Mucosa of rectum (tissue), 2 donors: ENCODE measurements at regions not wholly inside any gene's neighbourhood (a gene's known extent, or its start where the extent isn't known, plus 50 kb on each side); places are given as distances from the start of the nearest gene placed in this dataset.

Experiments used
- H3K27ac ChIP-seq, 2 donors: one replicate each; pipeline ENCODE4 v1.7.0; 2013; ENCODE audit warnings: inconsistent platforms in 2 of 2, low read depth in 2 of 2, low read length in 2 of 2
- H3K27me3 ChIP-seq, 2 donors: one replicate each; pipeline ENCODE4 v1.7.0; 2013; ENCODE audit warnings: low read length in 2 of 2; ENCODE audit not compliant: control insufficient read depth in 2 of 2, insufficient read depth in 2 of 2
- H3K36me3 ChIP-seq, 2 donors: one replicate each; pipeline ENCODE4 v1.7.0; 2013; ENCODE audit warnings: low read length in 2 of 2; ENCODE audit not compliant: control insufficient read depth in 2 of 2, insufficient read depth in 2 of 2
- H3K4me1 ChIP-seq, 2 donors: one replicate each; pipeline ENCODE4 v1.7.0; 2013; ENCODE audit warnings: low read length in 2 of 2, mild to moderate bottlenecking in 1 of 2; ENCODE audit not compliant: control insufficient read depth in 2 of 2, insufficient read depth in 2 of 2
- H3K4me3 ChIP-seq, 2 donors: one replicate each; pipeline ENCODE4 v1.7.0; 2013; ENCODE audit warnings: low read length in 2 of 2
- H3K9ac ChIP-seq, 2 donors: one replicate each; pipeline ENCODE4 v1.7.0; 2013; ENCODE audit warnings: low read length in 2 of 2, low read depth in 1 of 2, mild to moderate bottlenecking in 1 of 2
- H3K9me3 ChIP-seq, 2 donors: one replicate each; pipeline ENCODE4 v1.7.0; 2013; ENCODE audit warnings: low read length in 2 of 2; ENCODE audit not compliant: control insufficient read depth in 2 of 2
- donor health status: healthy.
- donor health status: Normal muscosa, but diverticular disease.

DNA sequence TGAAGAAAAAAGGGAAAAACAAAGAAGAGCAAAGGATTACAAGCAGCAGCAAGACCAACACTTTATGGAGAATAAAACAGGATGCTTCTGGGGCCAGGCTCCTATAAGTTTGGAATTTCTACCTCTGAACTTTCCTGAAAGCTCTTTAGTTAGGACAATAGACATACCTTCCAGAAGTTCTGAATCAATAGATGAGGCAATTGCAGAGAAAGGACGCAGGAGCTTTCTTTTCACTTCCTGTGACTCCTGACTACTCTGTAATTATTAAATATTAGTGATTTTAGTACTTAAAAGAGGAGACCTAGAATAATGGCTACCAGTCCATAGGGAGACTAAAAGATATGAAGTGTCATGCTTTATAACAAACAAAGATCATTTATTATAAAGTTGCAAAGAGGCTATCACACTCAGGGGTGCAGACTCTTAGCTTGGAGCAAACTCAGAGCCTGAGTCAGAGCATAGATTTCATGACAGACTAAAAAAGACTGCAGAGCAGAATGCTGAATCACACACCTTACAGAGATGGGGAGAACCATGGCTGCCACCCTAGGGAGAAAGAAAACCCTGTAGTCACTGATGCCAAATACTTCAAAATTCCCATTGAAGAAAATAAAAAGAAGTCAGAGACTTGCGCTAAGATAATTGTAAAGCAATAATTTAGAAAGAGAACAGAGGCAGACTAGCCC lies 52.5 kb upstream of the FAM136A start:
- Histone ChIP-seq H3K27ac (no peak overlapping the region), H3K9ac (no peak overlapping the region), H3K36me3 (no peaks in the 10 kb centered on the region), H3K27me3 (no peaks in the 10 kb centered on the region), H3K9me3 (no peaks in the 10 kb centered on the region), H3K4me3 (no peak overlapping the region), H3K4me1 (no peaks in the 10 kb centered on the region)
